Epithelial cell of esophagus (primary cell): ENCODE measurements at regions not wholly inside any gene's neighbourhood (a gene's known extent, or its start where the extent isn't known, plus 50 kb on each side); places are given as distances from the start of the nearest gene placed in this dataset.

Source experiments
- DNase-seq: peaks from one replicate; pipeline ENCODE4 v3.0.0; 2010; ENCODE audit warnings: low read depth
- H3K4me3 ChIP-seq: 2 replicates; pipeline ENCODE4 v1.5.1; 2011; ENCODE audit warnings: mild to moderate bottlenecking, low read length, control low read depth
- TF ChIP-seq, protein P1 (sequence below): IDR thresholded peaks from 2 replicates; pipeline ENCODE4 v1.5.1; 2011; ENCODE audit warnings: low read depth, mild to moderate bottlenecking, low read length, control low read depth, inconsistent platforms; ENCODE audit not compliant: insufficient read depth; ENCODE audit errors: missing control alignments

DNA sequence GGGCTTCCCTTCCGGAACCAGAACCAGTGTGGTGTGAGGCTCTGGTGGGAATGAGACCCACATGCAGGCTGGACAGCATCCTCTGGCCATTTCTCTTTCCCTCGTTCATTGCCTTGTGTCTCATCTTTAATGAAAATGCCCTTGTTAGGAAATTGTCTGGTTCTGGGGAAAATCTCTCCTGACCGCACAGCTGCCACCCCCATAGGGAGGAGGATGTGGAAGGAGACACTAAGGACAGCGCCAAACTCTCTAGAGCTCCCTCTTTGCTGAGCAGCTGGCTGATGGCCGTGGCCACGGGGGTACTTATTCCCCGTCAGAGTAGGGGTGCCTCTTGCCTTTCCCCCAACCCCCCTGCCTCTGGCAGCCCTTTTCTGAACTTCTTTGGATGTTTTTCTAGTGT, 297.6 kb upstream of the C2CD4B start:
- no peak overlapping the region for H3K4me3 ChIP-seq
- TF ChIP-seq, protein P1, sequence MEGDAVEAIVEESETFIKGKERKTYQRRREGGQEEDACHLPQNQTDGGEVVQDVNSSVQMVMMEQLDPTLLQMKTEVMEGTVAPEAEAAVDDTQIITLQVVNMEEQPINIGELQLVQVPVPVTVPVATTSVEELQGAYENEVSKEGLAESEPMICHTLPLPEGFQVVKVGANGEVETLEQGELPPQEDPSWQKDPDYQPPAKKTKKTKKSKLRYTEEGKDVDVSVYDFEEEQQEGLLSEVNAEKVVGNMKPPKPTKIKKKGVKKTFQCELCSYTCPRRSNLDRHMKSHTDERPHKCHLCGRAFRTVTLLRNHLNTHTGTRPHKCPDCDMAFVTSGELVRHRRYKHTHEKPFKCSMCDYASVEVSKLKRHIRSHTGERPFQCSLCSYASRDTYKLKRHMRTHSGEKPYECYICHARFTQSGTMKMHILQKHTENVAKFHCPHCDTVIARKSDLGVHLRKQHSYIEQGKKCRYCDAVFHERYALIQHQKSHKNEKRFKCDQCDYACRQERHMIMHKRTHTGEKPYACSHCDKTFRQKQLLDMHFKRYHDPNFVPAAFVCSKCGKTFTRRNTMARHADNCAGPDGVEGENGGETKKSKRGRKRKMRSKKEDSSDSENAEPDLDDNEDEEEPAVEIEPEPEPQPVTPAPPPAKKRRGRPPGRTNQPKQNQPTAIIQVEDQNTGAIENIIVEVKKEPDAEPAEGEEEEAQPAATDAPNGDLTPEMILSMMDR = no peak
- no peak for DNase-seq

GRCh38 chr15:62464705-62465104, 299.6 kb upstream of the C2CD4B start:
- TF ChIP-seq, protein P1 = no peak
- no peak for DNase-seq
- no peak overlapping the region for H3K4me3 ChIP-seq

DNA sequence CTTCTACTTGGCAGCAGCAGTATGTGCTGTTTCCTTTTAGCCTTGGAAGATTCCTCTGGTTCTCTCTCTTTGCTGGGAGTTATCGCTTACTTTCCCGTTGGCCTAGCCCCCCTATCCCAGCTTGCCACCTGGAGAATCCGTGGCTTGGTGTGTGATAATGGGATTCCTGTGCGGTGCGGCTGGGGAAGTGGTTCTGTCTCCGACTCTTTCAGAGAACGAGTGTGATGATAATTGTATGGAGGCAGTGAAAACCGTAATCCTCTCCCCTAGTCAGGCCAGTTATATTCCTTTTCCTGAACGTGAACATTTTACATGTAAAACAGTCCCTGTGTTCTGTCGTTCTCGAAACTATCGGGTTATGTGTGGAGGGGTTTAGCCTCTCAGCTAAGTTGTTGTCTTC, 300.1 kb upstream of the C2CD4B start:
- TF ChIP-seq, protein P1 = no peak
- H3K4me3 ChIP-seq = no peak overlapping the region
- no peak for DNase-seq

DNA sequence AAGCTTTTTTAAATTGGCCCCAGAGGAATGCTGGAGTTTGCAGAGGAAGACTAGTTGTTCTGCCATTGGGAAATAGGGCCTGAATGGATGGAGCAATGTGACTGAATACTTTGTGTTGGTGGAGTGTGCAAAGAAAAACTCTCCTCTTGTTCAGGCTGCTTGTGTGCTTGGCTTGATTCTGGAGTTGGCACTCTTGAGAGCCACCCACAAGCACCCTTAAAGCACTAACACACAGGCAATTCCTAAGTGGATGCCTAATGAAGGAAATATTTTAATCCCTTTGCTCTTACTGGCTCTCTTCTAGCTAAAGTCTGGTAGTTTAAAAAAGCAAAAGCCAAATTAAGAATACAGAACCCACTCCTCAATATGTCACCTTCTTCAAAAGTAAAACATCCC, 304.4 kb upstream of the C2CD4B start:
- no peak overlapping the region for H3K4me3 ChIP-seq
- no peak for DNase-seq
- TF ChIP-seq, protein P1 = no peak

DNA sequence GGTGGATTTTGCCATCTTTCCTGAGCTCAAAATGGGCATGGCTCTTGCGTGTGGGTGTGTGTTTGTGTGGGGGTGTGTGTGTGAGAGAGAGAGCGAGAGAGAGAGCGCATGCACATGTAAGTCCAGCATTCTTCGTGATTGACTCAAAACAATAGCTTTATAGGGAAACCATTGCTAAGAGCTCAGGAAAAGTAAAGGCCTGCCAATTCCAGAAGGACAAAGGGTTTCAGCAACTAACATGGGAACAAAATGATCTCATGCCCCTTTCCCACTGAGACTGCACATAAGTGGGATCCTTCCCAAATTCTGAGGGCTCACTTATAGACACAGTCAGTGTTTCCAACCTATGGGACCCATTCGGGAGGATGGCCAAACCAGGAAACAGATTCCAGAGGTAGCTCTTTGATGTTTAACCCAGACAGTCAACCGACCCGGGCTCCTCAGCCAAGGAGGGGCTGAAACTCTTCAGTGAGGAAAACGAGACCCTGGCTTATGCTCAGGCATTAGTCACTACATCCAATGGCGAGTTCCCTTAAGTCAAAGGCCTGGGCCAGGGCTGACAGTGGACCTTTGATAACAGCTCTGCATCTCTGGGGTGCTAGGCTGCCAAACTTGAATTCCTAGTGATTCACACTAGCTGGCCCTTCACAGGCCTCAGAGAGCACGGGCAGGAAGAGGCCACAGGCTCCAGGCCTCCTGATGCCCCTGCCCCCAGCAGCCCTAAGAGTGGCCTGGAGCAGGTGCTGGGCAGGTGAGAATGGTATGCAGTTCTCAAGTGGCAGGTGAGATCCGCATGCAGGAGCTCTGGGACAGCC, 305.0 kb upstream of the C2CD4B start:
- peak; percentile 13 for DNase-seq
- H3K4me3 ChIP-seq = no peak overlapping the region
- TF ChIP-seq, protein P1 = no peak

- TF ChIP-seq, protein P1 = no peak
- no peak for DNase-seq
- H3K4me3 ChIP-seq = no peak overlapping the region
Measured at GRCh38 chr15:62472616-62473299, 307.7 kb upstream of the C2CD4B start.
